WTC11 (cell line): ENCODE measurements at regions not wholly inside any gene's neighbourhood (a gene's known extent, or its start where the extent isn't known, plus 50 kb on each side); places are given as distances from the start of the nearest gene placed in this dataset.

Experiments
- CTCF ChIP-seq: fragments of 200-600 bp; IDR thresholded peaks from 2 replicates; pipeline ENCODE4 v1.8.0; 2022; ENCODE audit warnings: antibody characterized with exemption
- E2F4 ChIP-seq: sonication (generic); formaldehyde crosslinking; IDR thresholded peaks from 2 replicates; pipeline ENCODE4 v1.8.1; 2022; ENCODE audit warnings: low read depth, mild to moderate bottlenecking, moderate library complexity, missing genetic modification reagents, borderline replicate concordance
- FOXP1 ChIP-seq: sonication (generic); formaldehyde crosslinking; IDR thresholded peaks from 2 replicates; pipeline ENCODE4 v1.8.0; 2022; ENCODE audit warnings: missing genetic modification reagents, mild to moderate bottlenecking, moderate library complexity, borderline replicate concordance
- FOXP4 ChIP-seq: sonication (generic); formaldehyde crosslinking; IDR thresholded peaks from 2 replicates; pipeline ENCODE4 v1.8.0; 2022; ENCODE audit warnings: mild to moderate bottlenecking, missing genetic modification reagents
- ZNF512 ChIP-seq: sonication (generic); formaldehyde crosslinking; IDR thresholded peaks from 2 replicates; pipeline ENCODE4 v1.8.1; 2022; ENCODE audit warnings: missing genetic modification reagents, borderline replicate concordance

GRCh38 chr16:63195336-63195735 is 1159.1 kb upstream of the CDH8 start:
- TF ChIP-seq CTCF: no peak
- TF ChIP-seq FOXP1: no peak
- TF ChIP-seq ZNF512 (CRISPR knock-in tag): no peak
- no peak for TF ChIP-seq FOXP4 (CRISPR knock-in tag)
- no peak for TF ChIP-seq E2F4 (CRISPR knock-in tag)
